ENCODE measurements at regions not wholly inside any gene's neighbourhood (a gene's known extent, or its start where the extent isn't known, plus 50 kb on each side); places are given as distances from the start of the nearest gene placed in this dataset.
"Not testable (repeated sequence)": the region's sequence is repeated elsewhere in the genome, so short reads cannot be mapped to it uniquely, and the experiment has no call there.

DNA sequence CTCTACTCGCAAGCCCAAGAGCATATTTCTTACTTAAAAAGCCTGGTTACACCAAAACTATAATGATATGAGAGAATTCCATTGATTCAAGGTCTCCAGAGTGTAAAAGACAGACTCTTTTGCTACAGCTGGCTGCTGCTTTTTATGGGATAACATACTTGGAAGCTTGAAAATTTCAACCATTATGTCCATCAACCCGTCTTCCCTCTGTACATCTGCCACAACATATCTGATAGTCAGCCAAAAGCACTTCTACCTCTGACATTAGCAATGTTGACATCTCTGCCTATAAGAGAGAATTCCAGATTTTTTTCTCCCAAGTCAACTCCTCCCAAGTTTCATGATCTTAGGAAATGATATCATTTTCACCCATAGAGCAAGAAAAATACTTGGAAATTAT is 54.4 kb upstream of the IQCM start:
- DNase-seq = no peak

DNA sequence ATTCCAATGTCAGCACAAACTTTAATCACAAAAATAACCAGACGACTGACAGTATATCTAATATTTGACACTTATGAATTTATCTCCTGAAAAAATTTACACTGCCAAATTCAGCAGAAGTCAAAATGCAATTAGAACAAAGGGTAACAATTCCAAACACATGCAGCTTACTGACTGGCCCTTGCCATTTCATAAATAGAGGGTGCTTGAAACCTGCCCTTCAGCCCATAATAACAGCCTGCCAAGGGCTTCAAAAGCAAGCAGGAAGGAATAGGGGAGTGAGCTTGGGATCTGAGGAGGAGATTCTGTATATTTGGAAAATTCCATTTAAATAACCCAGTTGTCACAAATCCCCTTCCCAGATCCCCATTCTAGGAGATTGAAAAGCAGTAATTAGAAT is 66.1 kb upstream of the IQCM start:
- DNase-seq = no peak

DNA sequence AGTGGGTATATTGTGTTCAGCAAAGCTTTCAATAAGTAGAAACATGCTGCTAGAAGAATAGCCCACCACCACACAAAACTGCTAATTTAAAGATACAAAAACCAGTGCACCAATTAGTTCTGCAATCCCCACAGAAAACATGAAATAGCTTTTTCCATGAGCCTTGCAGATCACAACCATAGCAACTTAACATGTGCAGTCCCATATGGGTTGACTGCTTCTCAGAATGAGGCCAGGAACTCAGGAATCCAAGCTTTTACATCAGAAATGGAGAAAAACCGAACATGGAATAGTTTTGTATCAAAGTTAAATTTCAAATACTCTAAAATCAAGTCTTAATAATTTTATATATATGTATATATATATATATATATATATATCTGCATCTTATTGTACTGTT is 66.6 kb upstream of the IQCM start:
- no peak for DNase-seq

DNA sequence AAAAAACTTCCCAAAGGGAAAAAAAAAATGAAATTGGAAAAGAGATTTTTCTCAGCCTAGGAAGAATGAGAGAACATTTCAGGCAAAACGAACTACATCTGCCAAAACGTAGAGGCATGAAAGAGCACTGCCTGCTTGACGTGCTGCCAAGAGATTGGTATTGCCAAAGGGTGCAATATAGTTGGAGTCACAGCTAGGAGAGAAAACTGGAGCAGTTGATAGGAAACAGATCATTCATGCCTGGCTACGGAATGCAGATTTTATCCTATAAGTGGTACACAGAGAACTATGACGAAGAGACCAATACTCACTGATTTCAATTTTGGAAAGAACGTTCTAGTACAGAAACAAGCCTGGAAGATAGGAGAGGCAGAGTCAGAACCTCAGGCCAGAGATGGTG is 68.4 kb upstream of the IQCM start:
- DNase-seq = no peak

DNA sequence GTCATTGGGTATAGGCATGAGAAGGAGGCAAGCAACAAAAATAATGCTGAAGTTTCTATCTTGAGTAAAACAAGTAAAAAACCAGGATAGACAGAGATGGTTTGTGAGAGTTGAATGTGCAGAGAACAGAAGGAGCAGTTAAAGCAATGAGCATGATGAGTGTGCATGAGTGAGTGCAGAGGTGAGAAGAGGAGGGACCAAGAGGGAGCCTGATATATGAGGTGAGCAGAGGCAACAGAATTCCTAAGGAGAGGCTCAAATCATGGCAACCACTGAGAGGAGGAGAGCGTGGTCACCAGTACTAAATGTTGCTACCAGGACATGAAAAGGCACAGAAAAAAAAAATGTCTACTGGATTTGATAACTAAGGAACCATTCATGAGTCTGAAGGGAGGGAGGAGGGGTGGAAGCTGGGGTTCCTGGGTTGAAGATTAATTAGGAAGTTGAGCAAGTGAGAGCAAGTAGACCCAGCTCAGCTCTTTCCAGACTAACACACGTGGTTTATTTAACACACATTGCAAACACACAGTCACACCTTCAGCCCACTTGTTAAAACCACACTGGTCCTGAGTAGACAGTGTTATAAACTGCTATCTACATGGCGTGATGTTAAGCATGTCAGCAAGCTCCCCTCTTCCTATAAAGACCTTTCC is 69.0 kb upstream of the IQCM start:
- DNase-seq = no peak

DNA sequence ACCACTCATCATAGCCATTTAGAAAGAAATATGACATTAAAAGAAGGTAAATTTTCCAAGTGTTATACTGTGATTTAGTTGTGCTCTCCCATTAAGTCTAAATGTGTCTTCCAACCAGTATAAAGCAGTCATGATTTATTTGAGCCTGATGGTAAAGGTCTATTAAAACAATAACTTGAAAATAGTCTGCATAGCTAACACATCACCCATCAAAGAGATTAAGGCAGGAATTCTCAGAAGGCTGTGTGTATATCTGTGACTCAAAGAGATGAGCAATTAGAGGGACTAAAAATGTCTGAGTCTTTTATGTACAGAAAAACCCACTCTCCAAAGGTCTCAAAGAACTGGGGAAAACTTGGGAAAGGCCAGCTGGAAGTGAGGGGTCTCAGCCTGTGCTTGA is 70.3 kb upstream of the IQCM start:
- no peak for DNase-seq

DNA sequence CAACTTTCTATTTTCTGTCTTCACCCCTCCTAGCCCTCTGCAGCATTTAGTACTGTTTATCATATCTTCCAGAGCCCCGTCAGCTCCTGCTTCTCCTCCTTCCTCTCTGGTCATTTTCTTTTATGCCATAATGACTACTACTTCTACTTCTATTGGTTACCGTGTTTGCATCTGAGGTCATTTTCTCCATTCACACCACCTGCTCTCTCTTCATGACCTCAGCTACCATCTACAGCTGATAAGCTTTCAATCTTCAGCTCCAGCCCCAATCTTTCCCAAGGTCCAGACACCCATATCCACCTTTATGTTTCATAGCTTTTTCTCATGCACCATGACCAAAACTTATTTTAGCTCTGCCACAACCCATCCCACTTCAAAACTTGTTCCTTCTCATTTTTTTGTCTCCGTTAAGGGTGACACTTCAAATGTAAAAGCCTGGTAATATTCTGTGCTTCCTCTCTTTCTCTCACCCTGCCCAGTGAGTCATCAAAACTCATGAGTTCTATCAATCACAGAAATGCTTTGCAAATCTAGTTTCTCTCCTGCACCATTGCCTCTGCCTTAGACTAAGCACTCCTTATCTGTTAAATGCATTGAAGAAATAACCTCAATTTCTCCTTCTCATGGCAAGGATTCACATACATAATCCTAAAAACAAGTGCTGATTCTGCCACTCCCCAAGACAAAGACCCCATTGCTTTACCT is 71.3 kb upstream of the IQCM start:
- DNase-seq = no peak

DNA sequence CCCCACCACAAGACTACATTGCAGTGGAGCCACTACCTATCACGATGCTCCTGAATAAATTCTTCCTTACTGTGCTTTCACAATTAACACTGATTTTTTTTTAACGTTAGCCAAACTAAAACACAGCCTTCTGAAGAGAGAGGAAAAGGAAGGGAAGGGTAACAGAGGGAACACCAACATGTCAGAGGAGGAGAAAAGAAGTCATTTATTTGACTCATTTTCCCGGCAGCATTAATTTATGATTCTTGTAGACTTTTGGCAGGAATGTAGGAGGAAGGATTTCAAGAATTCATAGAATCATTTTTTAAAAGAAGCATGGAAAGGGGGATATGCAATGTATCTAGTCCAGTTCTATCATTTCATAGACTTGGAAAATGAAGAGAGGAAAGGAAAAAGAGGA is 74.3 kb upstream of the IQCM start:
- no peak for DNase-seq

DNA sequence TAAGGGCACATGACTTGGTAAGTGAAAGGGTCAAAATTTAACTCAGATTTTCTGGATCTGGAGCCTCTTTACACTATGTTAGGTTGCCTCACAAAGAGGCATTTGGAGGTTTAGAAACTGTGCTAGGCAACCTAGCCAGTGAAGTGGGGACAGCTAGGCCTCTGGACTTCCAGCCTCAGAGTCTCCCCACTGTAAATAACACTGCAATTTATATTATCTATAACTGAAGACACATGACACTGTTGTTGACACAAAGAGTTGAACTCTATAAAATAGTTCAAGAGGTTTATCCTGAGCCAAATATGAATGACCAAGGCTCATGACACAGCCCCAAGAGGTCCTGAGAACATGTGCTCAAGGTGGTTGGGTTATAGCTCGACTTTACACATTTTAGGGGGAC is 74.9 kb upstream of the IQCM start:
- DNase-seq = no peak

DNA sequence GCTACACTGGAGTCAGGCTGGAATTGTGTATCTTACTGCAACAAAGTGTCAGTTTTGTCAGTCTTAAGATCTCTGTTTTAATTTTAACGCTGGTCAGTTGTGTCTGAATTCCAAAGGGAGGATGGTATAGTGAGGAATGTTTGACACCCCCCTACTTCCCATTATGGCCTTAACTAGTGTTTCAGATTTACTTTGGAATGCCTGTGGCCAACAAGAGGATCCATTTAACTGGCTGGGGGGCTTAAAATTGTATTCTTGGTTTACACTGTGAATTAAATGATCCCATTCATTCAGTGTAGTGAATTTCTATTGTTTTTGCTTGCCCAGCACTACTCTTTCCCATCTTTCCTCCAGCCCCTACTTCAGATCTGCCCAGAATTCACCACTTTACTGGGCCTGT is 75.8 kb upstream of the IQCM start:
- no peak for DNase-seq

DNA sequence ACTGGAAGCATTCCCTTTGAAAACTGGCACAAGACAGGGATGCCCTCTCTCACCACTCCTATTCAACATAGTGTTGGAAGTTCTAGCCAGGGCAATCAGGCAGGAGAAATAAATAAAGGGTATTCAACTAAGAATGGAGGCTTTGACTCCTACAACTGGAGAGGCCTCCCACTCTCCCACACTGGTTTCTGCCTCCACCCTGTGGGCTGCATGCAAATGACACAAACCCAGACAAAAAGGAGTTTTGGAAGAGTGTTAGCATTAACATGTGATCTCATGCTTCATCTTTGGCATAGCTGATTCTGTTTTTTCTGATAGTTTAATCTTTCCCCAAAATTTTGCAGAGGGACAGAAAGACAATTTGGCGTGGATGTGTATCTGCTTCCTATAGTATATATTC is 80.8 kb upstream of the IQCM start:
- DNase-seq = no peak

DNA sequence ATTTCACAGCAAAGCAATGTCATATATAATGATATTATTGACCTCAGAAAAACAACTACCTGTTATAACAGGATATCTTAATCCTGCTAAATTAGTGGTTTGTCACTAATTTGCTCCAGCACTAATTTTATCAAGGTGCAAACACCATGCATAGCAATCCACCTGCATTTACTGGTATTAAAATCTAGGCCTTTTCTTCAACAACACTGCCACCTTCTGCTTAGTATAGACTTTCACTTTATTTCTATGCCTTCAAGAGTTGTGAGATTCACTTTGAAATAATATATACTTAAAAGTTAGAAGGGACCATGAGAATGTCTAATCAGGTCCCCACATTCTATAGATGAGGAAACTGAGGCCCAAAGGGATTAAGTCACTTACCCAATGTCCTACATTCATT is 82.1 kb upstream of the IQCM start:
- no peak for DNase-seq

DNA sequence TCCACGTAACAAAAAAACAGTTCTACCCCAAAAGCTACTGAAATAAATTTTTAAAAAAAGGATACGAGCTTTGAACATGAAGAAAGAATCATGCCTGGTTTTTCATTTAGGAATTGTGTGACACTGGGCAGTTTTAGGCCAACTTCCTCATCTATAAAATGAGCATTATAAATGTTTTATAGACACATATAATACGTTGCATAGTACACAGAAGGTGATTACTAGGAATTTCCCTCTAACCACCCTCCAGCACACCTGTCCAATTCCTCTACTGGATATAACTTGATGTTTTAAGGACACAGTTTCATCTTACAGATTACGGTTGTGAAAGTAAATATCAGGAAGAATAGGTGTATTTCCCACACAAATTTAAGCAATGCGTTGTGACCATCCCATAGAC is 85.5 kb upstream of the IQCM start:
- DNase-seq = no peak

DNA sequence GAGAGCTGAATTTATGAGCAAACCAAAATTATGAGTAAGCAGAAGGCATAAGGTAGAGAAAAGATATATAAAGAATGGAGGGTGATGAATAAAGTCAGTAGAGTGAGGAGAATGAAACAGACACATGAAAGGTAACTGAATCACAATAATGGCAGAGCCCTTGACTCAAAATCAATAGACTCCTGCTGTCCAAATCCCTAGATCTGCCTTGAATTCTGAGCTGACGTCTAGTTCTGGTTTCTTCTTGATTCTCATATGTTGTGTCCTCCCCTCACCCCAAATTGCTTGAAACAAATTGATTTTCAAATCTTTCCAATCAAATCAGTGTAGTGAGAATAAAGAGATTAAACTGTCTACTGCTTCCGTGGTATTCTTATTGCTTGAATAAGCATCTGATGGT is 86.6 kb upstream of the IQCM start:
- no peak for DNase-seq

DNA sequence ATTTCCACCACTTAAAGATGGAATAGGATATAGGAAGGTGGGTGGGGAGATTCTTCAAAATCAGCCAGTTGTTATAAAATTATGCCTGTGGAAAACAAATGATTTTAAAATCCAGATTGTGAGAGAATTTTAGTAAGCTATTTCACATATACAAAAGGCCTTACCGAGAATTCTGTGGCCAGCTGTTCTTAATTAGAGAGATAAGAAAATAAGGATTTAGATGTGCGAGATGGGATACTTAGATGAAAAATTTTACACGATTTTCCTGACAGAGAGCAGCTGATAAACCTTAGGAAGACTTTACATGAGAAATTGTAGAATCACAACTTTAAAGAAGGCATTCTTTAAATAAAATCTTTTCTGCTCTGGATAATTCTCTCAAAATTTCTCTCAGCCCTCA is 94.5 kb upstream of the IQCM start:
- DNase-seq = no peak

DNA sequence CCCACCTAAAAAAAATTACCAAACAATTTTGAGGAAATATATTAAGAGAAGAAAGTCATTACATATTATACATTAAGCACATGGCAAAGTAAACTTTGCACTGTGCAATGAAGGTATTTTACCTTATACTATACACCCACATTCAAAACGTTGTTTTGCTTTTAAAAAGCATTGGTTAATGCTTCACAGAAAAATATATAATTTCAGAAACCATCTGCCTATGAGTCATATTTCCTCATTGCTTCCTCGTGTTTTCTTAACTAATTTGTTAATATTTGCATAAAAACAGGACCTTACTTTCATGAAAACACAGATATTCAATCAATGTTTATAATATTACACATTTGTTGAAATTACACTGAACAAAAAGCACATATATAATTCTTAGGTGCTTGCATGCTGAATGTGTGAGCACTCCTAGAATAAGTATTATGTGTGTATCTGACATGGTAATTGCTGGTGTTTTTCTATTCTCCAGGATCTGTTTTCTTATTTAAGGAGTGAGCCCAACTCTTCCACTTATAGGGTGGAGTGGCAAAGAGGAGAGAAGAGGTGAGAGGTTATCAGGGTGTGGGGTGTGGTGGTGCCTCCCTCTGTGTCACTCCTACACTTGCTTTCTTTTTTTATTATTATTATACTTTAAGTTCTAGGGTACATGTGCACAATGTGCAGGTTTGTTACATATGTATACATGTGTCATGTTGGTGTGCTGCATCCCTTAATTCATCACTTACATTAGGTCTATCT is 95.1 kb upstream of the IQCM start:
- DNase-seq = no peak

DNA sequence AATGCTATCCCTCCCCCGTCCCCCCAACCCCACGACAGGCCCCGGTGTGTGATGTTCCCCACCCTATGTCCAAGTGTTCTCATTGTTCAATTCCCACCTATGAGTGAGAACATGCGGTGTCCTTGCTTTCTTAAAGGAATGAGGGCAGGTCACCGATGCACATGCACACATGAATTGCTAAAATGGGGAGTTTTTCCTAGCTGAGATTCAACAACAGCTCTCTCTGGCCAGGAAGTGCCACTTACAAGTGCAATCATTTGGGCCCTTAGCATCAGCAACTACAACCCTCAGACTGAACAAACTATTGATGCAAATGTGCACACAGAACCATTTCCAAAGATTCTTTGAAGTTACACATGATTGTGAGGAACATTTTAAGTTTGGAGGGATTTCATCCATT is 95.7 kb upstream of the IQCM start:
- DNase-seq = no peak

DNA sequence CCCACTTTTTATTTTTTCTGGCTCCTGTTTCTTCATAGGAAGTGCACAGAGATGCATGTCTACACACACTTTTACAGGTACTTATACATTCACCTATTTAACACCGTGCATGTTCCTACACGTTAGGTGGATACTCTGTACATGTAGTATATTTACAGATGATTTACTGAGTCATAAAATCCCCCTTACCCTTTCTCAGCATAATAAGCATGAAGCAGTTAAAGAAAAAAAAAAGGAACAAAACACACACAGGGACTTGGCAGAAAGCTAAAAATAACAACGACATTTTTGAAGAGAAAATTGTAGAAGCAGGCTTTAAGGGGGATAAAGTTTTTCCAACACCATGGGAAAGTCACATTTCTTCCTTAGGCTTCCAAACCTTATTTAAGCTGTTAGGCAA is 96.4 kb upstream of the IQCM start:
- no peak for DNase-seq

DNA sequence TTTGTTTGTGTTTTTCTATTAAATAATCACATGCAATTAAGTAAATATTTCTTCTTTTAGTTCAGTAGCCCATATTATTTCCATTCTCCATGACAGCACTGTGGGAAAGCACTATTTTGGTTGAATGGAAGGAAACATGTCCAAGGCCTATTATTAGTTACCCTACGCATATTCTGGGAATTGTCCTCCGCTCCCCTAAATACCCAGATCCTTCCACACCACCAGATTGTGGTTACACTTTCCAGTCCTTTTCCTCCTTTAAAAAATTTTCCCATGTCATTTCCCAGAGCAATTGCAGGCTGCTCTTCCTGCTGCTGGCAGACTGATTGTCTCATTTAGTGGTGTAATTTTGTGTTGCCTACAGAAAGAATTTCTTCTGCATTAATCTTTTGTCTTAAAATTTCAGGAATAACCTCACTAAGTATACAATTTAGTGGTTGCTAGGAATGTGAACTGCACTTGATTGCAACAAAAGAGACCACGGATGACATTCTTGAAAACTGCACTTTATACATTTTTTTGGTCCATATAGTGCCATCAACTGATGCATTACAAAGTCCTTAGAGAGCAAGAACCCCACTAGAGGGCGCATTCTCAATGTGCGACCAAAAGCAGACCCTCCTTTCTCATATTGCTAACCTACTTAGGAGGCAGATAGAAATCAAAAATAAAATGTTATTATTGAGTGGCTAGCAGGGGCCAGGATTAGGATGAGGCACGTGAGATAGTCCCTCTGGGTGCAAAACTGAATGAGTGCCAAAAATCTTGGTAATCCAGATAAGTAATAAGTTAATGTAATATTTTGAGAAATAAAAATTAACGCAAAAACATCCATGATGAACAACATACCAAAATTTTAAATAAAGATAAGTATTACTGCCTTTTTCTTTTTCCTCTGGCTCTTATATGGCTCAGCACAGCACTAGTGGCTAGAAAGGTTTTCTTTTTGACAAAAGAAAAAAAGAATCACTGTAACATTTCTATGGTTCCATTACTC is 98.8 kb upstream of the IQCM start:
- DNase-seq = no peak

DNA sequence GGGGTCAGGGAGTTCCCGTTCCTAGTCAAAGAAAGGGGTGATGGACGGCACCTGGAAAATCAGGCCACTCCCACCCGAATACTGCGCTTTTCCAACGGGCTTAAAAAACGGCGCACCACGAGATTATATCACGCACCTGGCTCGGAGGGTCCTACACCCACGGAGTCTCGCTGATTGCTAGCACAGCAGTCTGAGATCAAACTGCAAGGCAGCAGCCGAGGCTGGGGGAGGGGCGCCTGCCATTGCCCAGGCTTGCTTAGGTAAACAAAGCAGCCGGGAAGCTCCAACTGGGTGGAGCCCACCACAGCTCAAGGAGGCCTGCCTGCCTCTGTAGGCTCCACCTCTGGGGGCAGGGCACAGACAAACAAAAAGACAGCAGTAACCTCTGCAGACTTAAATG is 100.1 kb upstream of the IQCM start:
- DNase-seq = not testable (repeated sequence)

DNA sequence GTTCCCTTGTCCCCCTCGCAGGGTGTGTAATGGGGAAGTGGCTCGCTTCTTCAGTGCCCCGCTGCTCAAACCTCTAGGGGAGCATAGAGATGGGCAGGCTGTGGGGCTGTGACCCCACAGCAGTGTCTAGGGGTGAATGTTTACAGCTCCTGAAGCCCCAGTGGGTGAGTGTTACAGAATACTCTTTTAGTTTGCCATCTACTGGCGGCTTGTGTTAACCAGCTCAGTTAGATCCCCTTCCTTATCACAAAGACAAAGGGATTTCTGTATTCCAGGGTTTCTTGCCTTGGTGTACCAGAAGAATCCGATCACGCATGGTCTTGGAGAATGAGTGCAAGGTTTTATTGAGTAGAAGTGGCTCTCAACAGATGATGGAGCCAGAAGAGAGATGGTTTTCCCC is 108.1 kb upstream of the IQCM start:
- DNase-seq = no peak

DNA sequence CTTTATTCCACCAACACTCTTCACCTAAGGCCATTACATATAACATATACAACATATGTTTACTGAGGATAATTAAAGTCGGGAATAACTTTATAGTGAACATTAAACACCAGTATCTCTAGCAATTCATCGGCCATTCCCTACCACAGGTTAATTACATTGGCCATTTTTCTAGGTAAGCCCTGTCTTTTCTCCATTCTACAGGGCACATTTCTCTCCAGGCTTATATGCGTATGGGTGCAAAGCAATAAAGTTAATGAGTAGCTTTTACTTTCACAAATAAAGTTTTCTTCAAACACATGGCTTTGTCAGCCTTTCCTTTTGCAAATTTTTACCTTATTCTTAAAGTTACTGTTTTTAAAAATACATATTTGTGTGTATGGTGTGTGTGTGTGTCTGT is 111.9 kb upstream of the IQCM start:
- DNase-seq = no peak

DNA sequence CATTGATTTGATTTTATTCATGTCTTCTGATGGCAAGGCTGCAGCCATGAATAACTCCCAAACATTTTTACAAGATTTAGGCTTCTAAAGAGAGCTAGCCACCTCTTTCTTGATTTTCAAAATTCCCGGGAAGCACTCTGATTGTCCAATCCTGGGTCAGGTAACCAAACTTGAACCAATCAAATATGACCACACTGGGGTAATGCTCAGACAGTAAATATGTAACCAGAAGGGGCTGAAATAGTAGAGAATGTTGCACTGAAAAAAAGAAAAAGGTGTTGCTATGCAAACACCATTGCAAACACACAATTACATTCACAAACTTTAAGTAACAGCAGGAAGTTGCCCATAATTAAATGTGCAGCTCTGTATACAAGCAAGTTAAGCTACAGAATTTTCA is 112.9 kb upstream of the IQCM start:
- no peak for DNase-seq
